Esophagus muscularis mucosa (tissue), 4 donors: ENCODE measurements at regions not wholly inside any gene's neighbourhood (a gene's known extent, or its start where the extent isn't known, plus 50 kb on each side); places are given as distances from the start of the nearest gene placed in this dataset.

ENCODE experiments used
- DNase-seq: peaks from one replicate; pipeline ENCODE4 v3.0.0-alpha.2; 2017; ENCODE audit errors: extremely low spot score
- H3K27ac ChIP-seq, 4 donors: fragments of 200-600 bp; sonication (generic); replicated peaks in 1 of 4; 1 replicate in 3 of 4; 2 replicates in 1 of 4; pipeline ENCODE4 v1.5.1; 2016 to 2019; ENCODE audit warnings: mild to moderate bottlenecking in 1 of 4
- H3K27me3 ChIP-seq, 4 donors: fragments of 200-600 bp; sonication (generic); one replicate each; pipeline versions ENCODE4 v1.5.1 to v1.6.0; 2016 to 2019
- H3K36me3 ChIP-seq, 4 donors: fragments of 200-600 bp; sonication (generic); one replicate each; pipeline ENCODE4 v1.5.1; 2016 to 2019
- H3K4me1 ChIP-seq, 4 donors: fragments of 200-600 bp; sonication (generic); one replicate each; pipeline ENCODE4 v1.5.1; 2016 to 2019
- H3K4me3 ChIP-seq, 4 donors: fragments of 200-600 bp; sonication (generic); 1 replicate in 2 of 4; 2 replicates in 2 of 4; pipeline ENCODE4 v1.5.1; 2016 to 2019; ENCODE audit warnings: mild to moderate bottlenecking in 4 of 4, moderate library complexity in 1 of 4
- H3K9me3 ChIP-seq, 4 donors: fragments of 200-600 bp; sonication (generic); 1 replicate in 3 of 4; 2 replicates in 1 of 4; pipeline ENCODE4 v1.5.1; 2016 to 2019
- EP300 ChIP-seq: sonication (generic); formaldehyde crosslinking; IDR thresholded peaks from one replicate; pipeline ENCODE4 v1.6.1; 2017; ENCODE audit warnings: antibody characterized with exemption
- POLR2A ChIP-seq: fragments of 450-650 bp; IDR thresholded peaks from one replicate; pipeline ENCODE4 v1.6.1; 2017; ENCODE audit warnings: antibody characterized with exemption, moderate library complexity, mild to moderate bottlenecking, low read depth
- POLR2AphosphoS5 ChIP-seq, 2 donors: sonication (generic); formaldehyde crosslinking; IDR thresholded peaks; one replicate each; pipeline ENCODE4 v1.6.1; 2017; ENCODE audit warnings: antibody characterized with exemption in 2 of 2
- WGBS: methylation state at CpG from one replicate; pipeline ENCODE4 v1.1.5; 2018; 5-methylcytosine and 5-hydroxymethylcytosine counted together
- intact Hi-C: fragments of 100-400 bp; cut with DNase I; formaldehyde crosslinking; loops from one replicate; pipeline ENCODE4 v1.15.1; 2023
- TF ChIP-seq, protein P1 (sequence below), 3 experiments: fragments of 200-600 bp in 2 of 3; fragments of 450-650 bp in 1 of 3; sonication (generic) in 2 of 3; IDR thresholded peaks; one replicate each; pipeline ENCODE4 v1.5.1; 2017 to 2019; ENCODE audit warnings: antibody characterized with exemption in 3 of 3, mild to moderate bottlenecking in 2 of 3, moderate library complexity in 1 of 3

DNA sequence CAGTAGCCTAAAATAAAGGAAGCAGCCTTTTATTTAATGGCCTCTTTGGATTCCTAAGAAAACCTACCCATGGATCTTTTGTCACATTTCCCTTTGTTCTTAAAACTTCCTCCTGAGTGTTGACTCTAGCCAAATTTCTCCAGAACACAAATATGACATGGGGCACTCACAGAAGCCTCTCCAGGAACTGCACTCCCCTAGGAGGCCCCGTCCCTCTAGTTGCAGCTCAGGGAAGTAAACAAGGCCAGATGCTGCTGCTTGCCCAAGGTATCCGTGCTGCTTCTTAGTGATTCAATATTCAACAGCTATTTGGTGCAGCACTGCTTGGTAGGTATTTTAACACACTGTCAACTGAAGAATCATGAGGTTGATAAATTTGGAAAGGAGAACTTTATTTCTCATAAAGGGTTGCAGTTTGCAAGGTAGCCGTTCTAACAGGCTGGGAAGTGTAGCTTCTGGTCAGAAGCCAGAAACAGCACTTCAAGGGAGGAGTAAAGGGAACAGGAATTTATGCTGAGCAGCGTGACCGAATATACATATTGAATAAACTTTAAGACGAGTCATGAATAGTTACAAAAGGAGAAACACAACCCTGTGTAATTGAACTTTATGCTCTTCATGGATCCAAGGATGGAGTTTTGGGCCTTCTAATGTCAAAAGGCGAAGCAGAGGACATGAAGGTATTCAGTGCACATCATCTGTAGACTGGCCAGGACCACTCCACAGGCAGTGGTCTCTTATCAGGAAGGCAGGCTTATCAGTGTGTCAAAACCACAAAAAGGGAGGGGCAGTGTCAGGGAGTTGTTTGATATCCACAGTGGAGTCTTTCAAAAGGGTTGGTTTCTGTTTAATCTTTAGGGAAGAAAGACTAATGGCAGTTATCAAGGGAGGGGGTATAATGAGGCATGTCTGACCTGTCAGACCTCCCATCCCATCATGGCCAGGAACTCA lies 63.3 kb downstream of the CD24 start:
- Histone ChIP-seq H3K27ac (no peak overlapping the region), H3K9me3 (no peaks in the 10 kb centered on the region), H3K36me3 (no peaks in the 10 kb centered on the region), H3K27me3 (no peaks in the 10 kb centered on the region), H3K4me3 (no peak overlapping the region), H3K4me1 (no peaks in the 10 kb centered on the region)
- DNase-seq, result no peak
- no peak for TF ChIP-seq POLR2A
- TF ChIP-seq, protein P1, sequence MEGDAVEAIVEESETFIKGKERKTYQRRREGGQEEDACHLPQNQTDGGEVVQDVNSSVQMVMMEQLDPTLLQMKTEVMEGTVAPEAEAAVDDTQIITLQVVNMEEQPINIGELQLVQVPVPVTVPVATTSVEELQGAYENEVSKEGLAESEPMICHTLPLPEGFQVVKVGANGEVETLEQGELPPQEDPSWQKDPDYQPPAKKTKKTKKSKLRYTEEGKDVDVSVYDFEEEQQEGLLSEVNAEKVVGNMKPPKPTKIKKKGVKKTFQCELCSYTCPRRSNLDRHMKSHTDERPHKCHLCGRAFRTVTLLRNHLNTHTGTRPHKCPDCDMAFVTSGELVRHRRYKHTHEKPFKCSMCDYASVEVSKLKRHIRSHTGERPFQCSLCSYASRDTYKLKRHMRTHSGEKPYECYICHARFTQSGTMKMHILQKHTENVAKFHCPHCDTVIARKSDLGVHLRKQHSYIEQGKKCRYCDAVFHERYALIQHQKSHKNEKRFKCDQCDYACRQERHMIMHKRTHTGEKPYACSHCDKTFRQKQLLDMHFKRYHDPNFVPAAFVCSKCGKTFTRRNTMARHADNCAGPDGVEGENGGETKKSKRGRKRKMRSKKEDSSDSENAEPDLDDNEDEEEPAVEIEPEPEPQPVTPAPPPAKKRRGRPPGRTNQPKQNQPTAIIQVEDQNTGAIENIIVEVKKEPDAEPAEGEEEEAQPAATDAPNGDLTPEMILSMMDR (IDR thresholded peaks at IDR 0.05), result no peak
- TF ChIP-seq POLR2AphosphoS5 (IDR thresholded peaks at IDR 0.05), result no peak
- TF ChIP-seq EP300, result no peak
- 57% methylated on average over 7 of the region's 7 CpGs for WGBS
- intact Hi-C loops, result no loop called here

DNA sequence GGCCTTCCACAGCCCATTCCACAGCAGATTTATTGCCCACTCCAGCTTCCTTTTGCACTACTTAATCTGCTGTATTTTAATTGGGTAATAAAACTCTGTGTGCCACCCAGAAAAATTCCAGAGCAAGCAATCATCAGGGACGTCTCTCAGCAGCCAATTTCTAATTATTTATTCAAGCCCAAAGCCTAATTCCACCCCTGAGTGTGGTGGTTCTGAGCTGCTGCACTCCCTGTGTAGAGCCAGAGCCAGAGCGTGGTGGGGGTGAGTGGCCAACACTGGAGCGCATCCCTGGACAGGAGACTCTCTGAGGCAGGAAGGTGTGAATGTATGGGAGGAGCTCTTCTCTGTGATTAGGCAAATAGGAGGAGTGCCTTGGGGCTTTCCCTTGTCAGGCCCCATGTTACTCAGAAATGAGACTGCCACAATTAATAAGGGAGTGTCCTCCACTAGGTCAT lies 66.1 kb downstream of the CD24 start:
- no peaks in the 10 kb centered on the region for H3K36me3 ChIP-seq
- 44% methylated on average over 3 of the region's 3 CpGs for WGBS
- intact Hi-C loops, result no loop called here

DNA sequence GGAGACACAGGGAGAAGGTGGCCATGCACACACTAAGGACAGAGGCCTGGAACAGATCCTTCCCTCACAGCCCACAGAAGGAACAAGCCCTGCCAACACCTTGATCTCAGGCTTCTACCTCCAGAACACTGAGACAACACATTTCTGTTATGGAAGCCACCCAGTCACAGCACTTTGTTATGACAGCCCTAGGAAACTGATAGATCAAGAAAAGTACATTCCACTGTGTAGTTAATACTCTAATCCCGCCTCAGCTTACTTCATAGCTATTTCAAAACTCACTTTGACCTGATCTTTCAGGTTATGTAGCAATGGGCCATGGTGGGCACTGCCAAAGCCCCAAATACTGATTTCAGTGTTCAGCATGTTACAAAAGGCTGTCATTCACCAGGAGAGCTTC lies 66.8 kb downstream of the CD24 start:
- intact Hi-C loops, result no loop called here
- peaks cover 0 to 4% (median 0%) of the 10 kb centered on the region in 4 donors for H3K9me3 ChIP-seq
- TF ChIP-seq POLR2A (no peak), EP300 (no peak), POLR2AphosphoS5 (IDR thresholded peaks at IDR 0.05) (no peak)
- TF ChIP-seq, protein P1 (IDR thresholded peaks at IDR 0.05), result no peak
- 47% methylated on average over 1 of the region's 1 CpG for WGBS
- no peak overlapping the region for H3K27ac ChIP-seq
- no peak for DNase-seq
- H3K27me3 ChIP-seq, result no peaks in the 10 kb centered on the region
- H3K4me1 ChIP-seq, result no peaks in the 10 kb centered on the region
- no peak overlapping the region for H3K4me3 ChIP-seq
- H3K36me3 ChIP-seq, result no peaks in the 10 kb centered on the region

More for the DNA sequence above, 66.1 kb downstream of the CD24 start:
- TF ChIP-seq POLR2A (no peak), EP300 (no peak), POLR2AphosphoS5 (IDR thresholded peaks at IDR 0.05) (no peak)
- TF ChIP-seq, protein P1 (IDR thresholded peaks at IDR 0.05), result no peak
- no peaks in the 10 kb centered on the region for H3K9me3 ChIP-seq
- no peak overlapping the region for H3K4me3 ChIP-seq
- no peak for DNase-seq
- H3K27ac ChIP-seq, result no peak overlapping the region
- no peaks in the 10 kb centered on the region for H3K4me1 ChIP-seq
- H3K27me3 ChIP-seq, result no peaks in the 10 kb centered on the region

DNA sequence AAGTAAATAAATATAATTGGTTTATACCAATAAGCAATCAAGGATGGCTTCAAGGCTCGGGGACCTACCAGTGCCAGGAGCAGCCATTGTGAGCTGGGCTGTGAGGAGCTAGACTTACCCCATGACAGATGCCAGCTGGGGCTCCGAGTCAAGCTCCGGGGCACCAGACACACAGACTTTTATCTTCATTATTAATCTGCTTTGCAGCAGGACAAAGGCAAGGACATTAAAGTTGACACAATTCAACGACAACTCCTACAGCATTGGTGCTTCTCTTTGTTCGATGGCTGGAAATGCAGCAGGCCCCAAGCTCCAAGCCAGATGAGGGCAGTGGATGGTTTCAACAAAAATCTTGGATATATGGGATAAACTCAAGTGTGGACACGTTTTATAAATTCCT lies 68.3 kb downstream of the CD24 start:
- H3K4me3 ChIP-seq, result no peak overlapping the region
- no peaks in the 10 kb centered on the region for H3K36me3 ChIP-seq
- WGBS, result 77% methylated on average over 6 of the region's 6 CpGs
- peaks cover 0 to 15% (median 7%) of the 10 kb centered on the region in 4 donors for H3K9me3 ChIP-seq
- H3K4me1 ChIP-seq, result no peaks in the 10 kb centered on the region
- no peak overlapping the region for H3K27ac ChIP-seq
- no peak for DNase-seq
- TF ChIP-seq, protein P1 (IDR thresholded peaks at IDR 0.05), result no peak
- TF ChIP-seq POLR2A (no peak), POLR2AphosphoS5 (IDR thresholded peaks at IDR 0.05) (no peak), EP300 (no peak)
- no peaks in the 10 kb centered on the region for H3K27me3 ChIP-seq
- intact Hi-C loops, result no loop called here
